MM.1S (cell line): ENCODE measurements at regions not wholly inside any gene's neighbourhood (a gene's known extent, or its start where the extent isn't known, plus 50 kb on each side); places are given as distances from the start of the nearest gene placed in this dataset.
"Not testable (repeated sequence)": the region's sequence is repeated elsewhere in the genome, so short reads cannot be mapped to it uniquely, and the experiment has no call there.

Source experiments
- DNase-seq: peaks from one replicate; pipeline ENCODE4 v3.0.0-alpha.2; 2015
- H2AFZ ChIP-seq: fragments of 300-600 bp; sonication (generic); 2 replicates; pipeline ENCODE4 v1.6.0; 2016; ENCODE audit warnings: antibody characterized with exemption, low read length
- H3F3A ChIP-seq: fragments of 300-600 bp; sonication (generic); 2 replicates; pipeline ENCODE4 v1.6.1; 2016; ENCODE audit warnings: mild to moderate bottlenecking, antibody characterized with exemption, low read length, moderate library complexity, mixed read lengths; ENCODE audit not compliant: insufficient read depth
- H3K27ac ChIP-seq: fragments of 300-600 bp; sonication (generic); 2 replicates; pipeline ENCODE4 v1.5.1; 2016; ENCODE audit warnings: mild to moderate bottlenecking, low read length
- H3K27me3 ChIP-seq: fragments of 300-600 bp; sonication (generic); replicated peaks from 2 replicates; pipeline ENCODE4 v1.6.0; 2016; ENCODE audit warnings: low read length; ENCODE audit not compliant: insufficient read depth
- H3K36me3 ChIP-seq: fragments of 300-600 bp; sonication (generic); replicated peaks from 2 replicates; pipeline ENCODE4 v1.6.1; 2016; ENCODE audit warnings: mild to moderate bottlenecking, low read length, mixed read lengths; ENCODE audit not compliant: insufficient read depth
- H3K4me1 ChIP-seq: fragments of 300-600 bp; sonication (generic); 2 replicates; pipeline ENCODE4 v1.6.1; 2016; ENCODE audit warnings: low read length, mixed read lengths
- H3K4me2 ChIP-seq: fragments of 300-600 bp; sonication (generic); 2 replicates; pipeline ENCODE4 v1.6.0; 2016; ENCODE audit warnings: low read depth, low read length
- H3K4me3 ChIP-seq: fragments of 300-600 bp; sonication (generic); 2 replicates; pipeline ENCODE4 v1.5.1; 2016; ENCODE audit warnings: low read length, mixed read lengths
- H3K79me2 ChIP-seq: fragments of 300-600 bp; sonication (generic); 2 replicates; pipeline ENCODE4 v1.6.1; 2016; ENCODE audit warnings: mixed run types, low read length, mixed read lengths
- H3K9ac ChIP-seq: fragments of 300-600 bp; sonication (generic); 2 replicates; pipeline ENCODE4 v1.6.1; 2016; ENCODE audit warnings: low read length, mixed read lengths
- H3K9me2 ChIP-seq: fragments of 300-600 bp; sonication (generic); replicated peaks from 2 replicates; pipeline ENCODE4 v1.6.1; 2016; ENCODE audit warnings: mild to moderate bottlenecking, low read length, mixed read lengths; ENCODE audit not compliant: insufficient read depth
- H3K9me3 ChIP-seq: fragments of 300-600 bp; sonication (generic); replicated peaks from 2 replicates; pipeline ENCODE4 v1.6.1; 2016; ENCODE audit warnings: mild to moderate bottlenecking, low read length, mixed read lengths; ENCODE audit not compliant: insufficient read depth
- H4K20me1 ChIP-seq: fragments of 300-600 bp; sonication (generic); 2 replicates; pipeline ENCODE4 v1.6.1; 2016; ENCODE audit warnings: mild to moderate bottlenecking, low read length, moderate library complexity, mixed read lengths; ENCODE audit not compliant: insufficient read depth
- CTCF ChIP-seq: fragments of 300-600 bp; sonication (generic); IDR thresholded peaks from 2 replicates; pipeline ENCODE4 v1.5.1; 2016; ENCODE audit warnings: antibody characterized with exemption, low read length, mixed read lengths
- EZH2 ChIP-seq: fragments of 300-600 bp; sonication (generic); optimal IDR thresholded peaks from 2 replicates; pipeline ENCODE3; 2017; ENCODE audit warnings: low read depth, mild to moderate bottlenecking, antibody characterized with exemption, low read length, mixed read lengths
- EZH2phosphoT487 ChIP-seq: fragments of 300-600 bp; sonication (generic); IDR thresholded peaks from 2 replicates; pipeline ENCODE4 v1.6.1; 2018; ENCODE audit warnings: antibody characterized with exemption, low read length

GRCh38 chr3:128547368-128547987 lies 54.5 kb upstream of the GATA2 start:
- H3K4me1 ChIP-seq, result no peaks in the 10 kb centered on the region
- no peak overlapping the region for H3K4me3 ChIP-seq
- no peaks in the 10 kb centered on the region for H3K9me2 ChIP-seq
- H3K27ac ChIP-seq, result no peak overlapping the region
- H3K4me2 ChIP-seq, result no peak overlapping the region
- DNase-seq, result no peak
- H3K79me2 ChIP-seq, result no peaks in the 10 kb centered on the region
- H3K36me3 ChIP-seq, result no peaks in the 10 kb centered on the region
- no peak overlapping the region for H2AFZ ChIP-seq
- H3K9ac ChIP-seq, result no peak overlapping the region
- no peaks in the 10 kb centered on the region for H3K9me3 ChIP-seq
- H3K27me3 ChIP-seq, result peaks cover 10% of the 10 kb centered on the region
- no peaks in the 10 kb centered on the region for H3F3A ChIP-seq
- no peaks in the 10 kb centered on the region for H4K20me1 ChIP-seq
- no peak for TF ChIP-seq EZH2

GRCh38 chr3:128546646-128547045 lies 53.6 kb upstream of the GATA2 start:
- Histone ChIP-seq H3K4me3 (no peak overlapping the region), H3K4me2 (no peak overlapping the region), H3K4me1 (no peaks in the 10 kb centered on the region), H3K36me3 (no peaks in the 10 kb centered on the region), H3K79me2 (no peaks in the 10 kb centered on the region), H4K20me1 (no peaks in the 10 kb centered on the region), H3F3A (no peaks in the 10 kb centered on the region), H3K9me2 (no peaks in the 10 kb centered on the region), H2AFZ (no peak overlapping the region), H3K9ac (no peak overlapping the region), H3K9me3 (no peaks in the 10 kb centered on the region), H3K27ac (no peak overlapping the region), H3K27me3 (0 out of 2 replicates have a peak, but pooled peaks cover 4% of the 10 kb centered on the region)
- no peak for DNase-seq
- TF ChIP-seq EZH2phosphoT487 (no peak), CTCF (no peak), EZH2 (no peak)

GRCh38 chr3:128545120-128545752 lies 52.2 kb upstream of the GATA2 start:
- H3K4me3 ChIP-seq, result no peak overlapping the region
- no peak overlapping the region for H3K4me2 ChIP-seq
- no peaks in the 10 kb centered on the region for H3K27me3 ChIP-seq
- no peaks in the 10 kb centered on the region for H3K36me3 ChIP-seq
- H3K4me1 ChIP-seq, result no peaks in the 10 kb centered on the region
- H2AFZ ChIP-seq, result no peak overlapping the region
- no peaks in the 10 kb centered on the region for H4K20me1 ChIP-seq
- DNase-seq, result no peak
- TF ChIP-seq EZH2phosphoT487 (no peak), CTCF (no peak), EZH2 (no peak)
- H3K9me2 ChIP-seq, result no peaks in the 10 kb centered on the region
- H3K27ac ChIP-seq, result no peak overlapping the region
- H3F3A ChIP-seq, result no peaks in the 10 kb centered on the region
- H3K9ac ChIP-seq, result no peak overlapping the region
- H3K79me2 ChIP-seq, result no peaks in the 10 kb centered on the region
- H3K9me3 ChIP-seq, result no peaks in the 10 kb centered on the region

GRCh38 chr3:128544190-128544589 lies 51.2 kb upstream of the GATA2 start:
- Histone ChIP-seq H3K4me3 (no peak overlapping the region), H3F3A (no peaks in the 10 kb centered on the region), H2AFZ (no peak overlapping the region), H3K9me2 (no peaks in the 10 kb centered on the region), H3K36me3 (no peaks in the 10 kb centered on the region), H3K4me2 (no peak overlapping the region), H3K9me3 (no peaks in the 10 kb centered on the region), H4K20me1 (no peaks in the 10 kb centered on the region), H3K27me3 (no peaks in the 10 kb centered on the region), H3K79me2 (no peaks in the 10 kb centered on the region), H3K9ac (no peak overlapping the region), H3K27ac (no peak overlapping the region), H3K4me1 (no peaks in the 10 kb centered on the region)
- TF ChIP-seq CTCF (no peak), EZH2 (no peak), EZH2phosphoT487 (no peak)
- no peak for DNase-seq

GRCh38 chr3:128543570-128544174 lies 50.7 kb upstream of the GATA2 start:
- H2AFZ ChIP-seq, H3K4me2 ChIP-seq, H3K36me3 ChIP-seq, H3K27ac ChIP-seq, H4K20me1 ChIP-seq, H3K9ac ChIP-seq, H3K4me3 ChIP-seq, DNase-seq, H3K27me3 ChIP-seq, H3K9me3 ChIP-seq, H3F3A ChIP-seq, H3K4me1 ChIP-seq, H3K79me2 ChIP-seq, H3K9me2 ChIP-seq: not testable (repeated sequence)
